WTC11 (cell line): ENCODE measurements at regions not wholly inside any gene's neighbourhood (a gene's known extent, or its start where the extent isn't known, plus 50 kb on each side); places are given as distances from the start of the nearest gene placed in this dataset.

Experiments
- ATAC-seq: fragments of 200-7000 bp; cut with Tn5 transposase; 2 replicates; pipeline ENCODE4 v1.10.0; 2021; ENCODE audit warnings: mild to moderate bottlenecking, moderate library complexity
- CTCF ChIA-PET: fragments of 300-600 bp; sonication (Branson Sonifier 250); formaldehyde crosslinking; loops from one replicate; lab custom pipeline; 2021; ENCODE audit warnings: antibody characterized with exemption; lab: Charles Lee
- POLR2A ChIA-PET: fragments of 350-600 bp; sonication (Branson Sonifier 250); formaldehyde crosslinking; loops from one replicate; lab custom pipeline; 2021; ENCODE audit warnings: antibody characterized with exemption; lab: Charles Lee
- DNase-seq: peaks from one replicate; pipeline ENCODE4 v3.0.0; 2021; ENCODE audit warnings: low spot score
- H3K27ac Mint-ChIP-seq: 2 replicates; pipeline ENCODE4 v1.8.0; 2021; ENCODE audit warnings: mixed read lengths
- H3K27me3 Mint-ChIP-seq: 2 replicates; pipeline ENCODE4 v1.8.0; 2021; ENCODE audit warnings: low read depth, mild to moderate bottlenecking, moderate library complexity, mixed read lengths
- H3K36me3 Mint-ChIP-seq: 2 replicates; pipeline ENCODE4 v1.8.0; 2021; ENCODE audit warnings: mixed read lengths
- H3K4me1 Mint-ChIP-seq: 2 replicates; pipeline ENCODE4 v1.8.0; 2022; ENCODE audit warnings: mixed read lengths
- H3K4me3 Mint-ChIP-seq: 2 replicates; pipeline ENCODE4 v1.8.0; 2021; ENCODE audit warnings: mild to moderate bottlenecking, moderate library complexity, mixed read lengths
- H3K9me3 Mint-ChIP-seq: 2 replicates; pipeline ENCODE4 v1.8.0; 2021; ENCODE audit warnings: mixed read lengths
- ATF3 ChIP-seq: sonication (generic); formaldehyde crosslinking; conservative IDR thresholded peaks from 2 replicates; pipeline ENCODE4 v1.8.1; 2022; ENCODE audit warnings: mild to moderate bottlenecking, missing genetic modification reagents
- ATF6 ChIP-seq: sonication (generic); formaldehyde crosslinking; IDR thresholded peaks from 2 replicates; pipeline ENCODE4 v1.8.1; 2023; ENCODE audit warnings: mild to moderate bottlenecking, missing genetic modification reagents
- CBFB ChIP-seq: sonication (generic); formaldehyde crosslinking; IDR thresholded peaks from 2 replicates; pipeline ENCODE4 v1.8.1; 2022; ENCODE audit warnings: mild to moderate bottlenecking, low read depth, missing genetic modification reagents
- CREM ChIP-seq: sonication (generic); formaldehyde crosslinking; IDR thresholded peaks from 2 replicates; pipeline ENCODE4 v1.8.1; 2022; ENCODE audit warnings: mild to moderate bottlenecking, missing genetic modification reagents, moderate library complexity
- E2F1 ChIP-seq: sonication (generic); formaldehyde crosslinking; IDR thresholded peaks from 2 replicates; pipeline ENCODE4 v1.8.0; 2022; ENCODE audit warnings: mild to moderate bottlenecking, missing genetic modification reagents
- ERG ChIP-seq: fragments of 250-450 bp; sonication (Bioruptor Pico); IDR thresholded peaks from 2 replicates; pipeline ENCODE4 v1.8.0; 2021; ENCODE audit warnings: mild to moderate bottlenecking
- FOXJ3 ChIP-seq: sonication (generic); formaldehyde crosslinking; IDR thresholded peaks from 2 replicates; pipeline ENCODE4 v1.9.0; 2021; ENCODE audit warnings: missing genetic modification reagents, mild to moderate bottlenecking, borderline replicate concordance
- FOXP1 ChIP-seq: sonication (generic); formaldehyde crosslinking; IDR thresholded peaks from 2 replicates; pipeline ENCODE4 v1.8.0; 2022; ENCODE audit warnings: missing genetic modification reagents, mild to moderate bottlenecking, moderate library complexity, borderline replicate concordance
- GTF2I ChIP-seq: fragments of 250-450 bp; sonication (Bioruptor Pico); conservative IDR thresholded peaks from 2 replicates; pipeline ENCODE4 v1.4.0; 2021; ENCODE audit warnings: mild to moderate bottlenecking
- MAX ChIP-seq: sonication (generic); formaldehyde crosslinking; IDR thresholded peaks from 2 replicates; pipeline ENCODE4 v1.8.0; 2022; ENCODE audit warnings: mild to moderate bottlenecking, missing genetic modification reagents
- MXD4 ChIP-seq: fragments of 250-450 bp; sonication (Bioruptor Pico); IDR thresholded peaks from 2 replicates; pipeline ENCODE4 v1.8.0; 2021; ENCODE audit warnings: mild to moderate bottlenecking, moderate library complexity, borderline replicate concordance
- NFATC4 ChIP-seq: fragments of 250-450 bp; sonication (Bioruptor Pico); IDR thresholded peaks from 2 replicates; pipeline ENCODE4 v1.9.0; 2021; ENCODE audit warnings: mild to moderate bottlenecking
- NFYB ChIP-seq: sonication (generic); formaldehyde crosslinking; conservative IDR thresholded peaks from 2 replicates; pipeline ENCODE4 v1.8.0; 2022; ENCODE audit warnings: low read depth, missing genetic modification reagents
- NR2C2 ChIP-seq: sonication (generic); formaldehyde crosslinking; IDR thresholded peaks from 2 replicates; pipeline ENCODE4 v1.8.0; 2022; ENCODE audit warnings: mild to moderate bottlenecking, missing genetic modification reagents
- PRRX2 ChIP-seq: fragments of 250-450 bp; sonication (Bioruptor Pico); IDR thresholded peaks from 2 replicates; pipeline ENCODE4 v1.8.0; 2021; ENCODE audit warnings: mild to moderate bottlenecking
- TEAD1 ChIP-seq: sonication (generic); formaldehyde crosslinking; IDR thresholded peaks from 2 replicates; pipeline ENCODE4 v1.8.0; 2022; ENCODE audit warnings: mild to moderate bottlenecking, missing genetic modification reagents
- ZBTB43 ChIP-seq: sonication (generic); formaldehyde crosslinking; IDR thresholded peaks from 2 replicates; pipeline ENCODE4 v1.8.1; 2023; ENCODE audit warnings: mild to moderate bottlenecking, missing genetic modification reagents
- ZNF121 ChIP-seq: sonication (generic); formaldehyde crosslinking; IDR thresholded peaks from 2 replicates; pipeline ENCODE4 v1.8.0; 2023; ENCODE audit warnings: missing genetic modification reagents
- ZNF281 ChIP-seq: sonication (generic); formaldehyde crosslinking; IDR thresholded peaks from 2 replicates; pipeline ENCODE4 v1.8.0; 2023; ENCODE audit warnings: mild to moderate bottlenecking, missing genetic modification reagents
- ZNF396 ChIP-seq: fragments of 250-450 bp; sonication (Bioruptor Pico); IDR thresholded peaks from 2 replicates; pipeline ENCODE4 v1.8.0; 2021; ENCODE audit warnings: mild to moderate bottlenecking, moderate library complexity, borderline replicate concordance

- ATAC-seq, result no peak
- TF ChIP-seq NFYB (CRISPR knock-in tag), result no peak
- no peak for TF ChIP-seq MAX (CRISPR knock-in tag)
- TF ChIP-seq ZNF396 (CRISPR knock-in tag), result no peak
- no peak for TF ChIP-seq CREM (CRISPR knock-in tag)
- no peak for TF ChIP-seq TEAD1
- TF ChIP-seq GTF2I, result no peak
- TF ChIP-seq FOXP1 (CRISPR knock-in tag), result no peak
- TF ChIP-seq NR2C2 (CRISPR knock-in tag), result no peak
- no peak for TF ChIP-seq NFATC4
- TF ChIP-seq ZNF121 (CRISPR knock-in tag), result no peak
- no peak for TF ChIP-seq ATF6 (CRISPR knock-in tag)
- TF ChIP-seq ZNF281, result no peak
- TF ChIP-seq ERG (CRISPR knock-in tag), result no peak
- TF ChIP-seq MXD4 (CRISPR knock-in tag), result no peak
- TF ChIP-seq FOXJ3, result no peak
- TF ChIP-seq PRRX2, result no peak
- TF ChIP-seq ATF3 (CRISPR knock-in tag), result no peak
- no peak for TF ChIP-seq ZBTB43 (CRISPR knock-in tag)
- TF ChIP-seq E2F1 (CRISPR knock-in tag), result no peak
- TF ChIP-seq CBFB, result no peak
- TF ChIP-seq, all 79 proteins: peak for 0
- Mint-ChIP-seq H3K36me3 (no peaks in the 10 kb centered on the region), H3K9me3 (no peaks in the 10 kb centered on the region), H3K27me3 (no peaks in the 10 kb centered on the region), H3K4me1 (peaks cover 4% of the 10 kb centered on the region), H3K4me3 (no peak overlapping the region), H3K27ac (no peak overlapping the region)
- DNase-seq, result no peak
- ChIA-PET POLR2A (no interaction called here), CTCF (no interaction called here)
These were observed 119.7 kb upstream of the NWD2 start for GRCh38 chr4:37124800-37125199.
